GM12873 (cell line): ENCODE measurements at regions not wholly inside any gene's neighbourhood (a gene's known extent, or its start where the extent isn't known, plus 50 kb on each side); places are given as distances from the start of the nearest gene placed in this dataset.

Experiments
- CTCF ChIP-seq: IDR thresholded peaks from 2 replicates; pipeline ENCODE4 v1.5.1; 2012; ENCODE audit warnings: low read depth, mild to moderate bottlenecking, moderate library complexity, low read length, control low read depth; ENCODE audit not compliant: insufficient read depth; ENCODE audit errors: missing control alignments

- TF ChIP-seq CTCF = no peak
These were observed 503.9 kb downstream of the HAPSTR1 start for GRCh38 chr16:9595393-9595792.

GRCh38 chr16:9596788-9597187 is 505.3 kb downstream of the HAPSTR1 start:
- no peak for TF ChIP-seq CTCF

- no peak for TF ChIP-seq CTCF
These were observed 506.7 kb downstream of the HAPSTR1 start for GRCh38 chr16:9597967-9598730.

- no peak for TF ChIP-seq CTCF
These were observed 507.3 kb downstream of the HAPSTR1 start for GRCh38 chr16:9598731-9599083.

GRCh38 chr16:9599415-9600120 is 508.1 kb downstream of the HAPSTR1 start:
- no peak for TF ChIP-seq CTCF

- no peak for TF ChIP-seq CTCF
These were observed 510.7 kb downstream of the HAPSTR1 start for GRCh38 chr16:9602189-9602588.

GRCh38 chr16:9603316-9603715 is 511.9 kb downstream of the HAPSTR1 start:
- no peak for TF ChIP-seq CTCF
